Stimulated activated CD4-positive, alpha-beta T cell treated with anti-CD3 and anti-CD28 coated beads, Interleukin-2, amount 100 ng/mL, for 48 hours (primary cell): ENCODE measurements at regions not wholly inside any gene's neighbourhood (a gene's known extent, or its start where the extent isn't known, plus 50 kb on each side); places are given as distances from the start of the nearest gene placed in this dataset.
A peak's percentile ranks its signal among the peaks of the same experiment; 100 is the strongest.
"Not testable (repeated sequence)": the region's sequence is repeated elsewhere in the genome, so short reads cannot be mapped to it uniquely, and the experiment has no call there.

ENCODE experiments used
- DNase-seq, 2 donors: peaks; one replicate each; pipeline ENCODE4 v3.0.0-alpha.2; 2020

GRCh38 chr20:19027971-19028370, 184.5 kb upstream of the SLC24A3 start:
- DNase-seq: no peak

- no peak for DNase-seq
Measured at GRCh38 chr20:19041787-19042186, 170.7 kb upstream of the SLC24A3 start.

GRCh38 chr20:19045371-19045770, 167.1 kb upstream of the SLC24A3 start:
- DNase-seq: no peak

- DNase-seq: no peak
Measured at GRCh38 chr20:19047040-19047950, 165.1 kb upstream of the SLC24A3 start.

- no peak for DNase-seq
Measured at GRCh38 chr20:19047951-19048296, 164.5 kb upstream of the SLC24A3 start.

- no peak for DNase-seq
Measured at GRCh38 chr20:19048995-19049501, 163.4 kb upstream of the SLC24A3 start.

GRCh38 chr20:19049514-19049913, 162.9 kb upstream of the SLC24A3 start:
- DNase-seq: no peak

- peak in 1 of 2 donors; percentile 6 for DNase-seq
Measured at GRCh38 chr20:19056909-19057308, 155.5 kb upstream of the SLC24A3 start.

GRCh38 chr20:19064788-19065187, 147.7 kb upstream of the SLC24A3 start:
- DNase-seq: not testable (repeated sequence)

- DNase-seq: no peak
Measured at GRCh38 chr20:19067986-19068385, 144.5 kb upstream of the SLC24A3 start.

- no peak for DNase-seq
Measured at GRCh38 chr20:19070026-19070425, 142.4 kb upstream of the SLC24A3 start.

- no peak for DNase-seq
Measured at GRCh38 chr20:19070681-19071445, 141.6 kb upstream of the SLC24A3 start.

- DNase-seq: no peak
Measured at GRCh38 chr20:19071446-19071725, 141.1 kb upstream of the SLC24A3 start.

GRCh38 chr20:19071902-19072498, 140.4 kb upstream of the SLC24A3 start:
- no peak for DNase-seq

GRCh38 chr20:19072988-19073387, 139.5 kb upstream of the SLC24A3 start:
- DNase-seq: no peak

GRCh38 chr20:19073584-19074218, 138.7 kb upstream of the SLC24A3 start:
- DNase-seq: no peak

- no peak for DNase-seq
Measured at GRCh38 chr20:19074356-19074755, 138.1 kb upstream of the SLC24A3 start.

GRCh38 chr20:19074828-19075516, 137.5 kb upstream of the SLC24A3 start:
- DNase-seq: no peak

- no peak for DNase-seq
Measured at GRCh38 chr20:19077370-19078220, 134.8 kb upstream of the SLC24A3 start.

GRCh38 chr20:19078448-19079373, 133.7 kb upstream of the SLC24A3 start:
- DNase-seq: no peak
